Panc1 (cell line): ENCODE measurements at regions not wholly inside any gene's neighbourhood (a gene's known extent, or its start where the extent isn't known, plus 50 kb on each side); places are given as distances from the start of the nearest gene placed in this dataset.

Experiments used
- ATAC-seq: fragments of 200-7000 bp; cut with Tn5 transposase; 2 replicates; pipeline ENCODE4 v1.9.1; 2020; ENCODE audit warnings: mild to moderate bottlenecking, moderate library complexity
- BruUV-seq: library from RNA; stranded (reverse); fragments of 400-500 nt; replicated peaks from 2 replicates; lab custom pipeline; 2021; lab: Mats Ljungman, UMichigan
- CTCF ChIA-PET: fragments of 300-600 bp; sonication (Branson Sonifier 250); formaldehyde crosslinking; loops from one replicate; lab custom pipeline; 2022; ENCODE audit warnings: antibody characterized with exemption; lab: Charles Lee
- POLR2A ChIA-PET: fragments of 300-600 bp; sonication (Branson Sonifier 250); formaldehyde crosslinking; loops from one replicate; lab custom pipeline; 2022; ENCODE audit warnings: antibody characterized with exemption; lab: Charles Lee
- DNase-seq: peaks from one replicate; pipeline ENCODE4 v3.0.0-alpha.2; 2010; ENCODE audit warnings: low read depth, low spot score
- H3K27ac ChIP-seq: 2 replicates; pipeline ENCODE4 v1.5.1; 2011; ENCODE audit warnings: mild to moderate bottlenecking, low read length, inconsistent platforms
- H3K27me3 ChIP-seq: fragments of 200-500 bp; sonication (Bioruptor generic); 2 replicates; pipeline ENCODE4 v1.6.0; 2014; ENCODE audit warnings: low read length, inconsistent platforms; ENCODE audit not compliant: control insufficient read depth, insufficient read depth
- H3K36me3 ChIP-seq: fragments of 200-500 bp; sonication (Bioruptor generic); 2 replicates; pipeline ENCODE4 v1.5.1; 2014; ENCODE audit warnings: inconsistent platforms, mild to moderate bottlenecking, low read length, moderate library complexity; ENCODE audit not compliant: control insufficient read depth, insufficient read depth
- H3K4me1 ChIP-seq: 2 replicates; pipeline ENCODE4 v1.5.1; 2011; ENCODE audit warnings: inconsistent platforms, mild to moderate bottlenecking, low read length, moderate library complexity; ENCODE audit not compliant: control insufficient read depth, insufficient read depth
- H3K4me3 ChIP-seq, 2 experiments: 2 replicates each; pipeline ENCODE4 v1.5.1; 2011 to 2012; ENCODE audit warnings: low read depth in 2 of 2, low read length in 2 of 2, mild to moderate bottlenecking in 2 of 2, inconsistent platforms in 1 of 2, moderate library complexity in 1 of 2
- H3K9me3 ChIP-seq: fragments of 200-500 bp; sonication (Bioruptor generic); 2 replicates; pipeline ENCODE4 v1.5.1; 2014; ENCODE audit warnings: low read depth, mild to moderate bottlenecking, inconsistent platforms, low read length, moderate library complexity; ENCODE audit not compliant: control insufficient read depth, insufficient read depth
- POLR2AphosphoS5 ChIP-seq: IDR thresholded peaks from 2 replicates; pipeline ENCODE4 v1.6.1; 2012; ENCODE audit warnings: mild to moderate bottlenecking, low read depth, low read length, moderate library complexity
- SIN3A ChIP-seq: IDR thresholded peaks from 2 replicates; pipeline ENCODE4 v1.6.1; 2012; ENCODE audit warnings: low read depth, mild to moderate bottlenecking, low read length, moderate library complexity, borderline replicate concordance; ENCODE audit not compliant: insufficient read depth
- TCF7L2 ChIP-seq: IDR thresholded peaks from 2 replicates; pipeline ENCODE4 v1.6.1; 2011; ENCODE audit warnings: mild to moderate bottlenecking, low read depth, low read length, inconsistent platforms
- in situ Hi-C: cut with HindIII; loops from 2 replicates; pipeline ENCODE4 v1.10.0; 2016; ENCODE audit warnings: low sequenced_read_pairs, low pct_unique_long_range_greater_than_20kb
- intact Hi-C: fragments of 100-400 bp; cut with micrococcal nuclease; formaldehyde crosslinking; loops from one replicate; pipeline ENCODE4 v1.10.0; 2022; ENCODE audit not compliant: unreplicated experiment
- TF ChIP-seq, protein P1 (sequence below), 2 experiments: IDR thresholded peaks; 2 replicates each; pipeline ENCODE4 v1.6.1; 2011 to 2012; ENCODE audit warnings: low read depth in 2 of 2, control low read depth in 1 of 2, low read length in 1 of 2, mild to moderate bottlenecking in 1 of 2, moderate library complexity in 1 of 2; ENCODE audit not compliant: insufficient read depth in 1 of 2
- TF ChIP-seq, protein P2 (sequence below): fragments of 450-650 bp; IDR thresholded peaks from 2 replicates; pipeline ENCODE4 v1.5.1; 2017; ENCODE audit warnings: mild to moderate bottlenecking

DNA sequence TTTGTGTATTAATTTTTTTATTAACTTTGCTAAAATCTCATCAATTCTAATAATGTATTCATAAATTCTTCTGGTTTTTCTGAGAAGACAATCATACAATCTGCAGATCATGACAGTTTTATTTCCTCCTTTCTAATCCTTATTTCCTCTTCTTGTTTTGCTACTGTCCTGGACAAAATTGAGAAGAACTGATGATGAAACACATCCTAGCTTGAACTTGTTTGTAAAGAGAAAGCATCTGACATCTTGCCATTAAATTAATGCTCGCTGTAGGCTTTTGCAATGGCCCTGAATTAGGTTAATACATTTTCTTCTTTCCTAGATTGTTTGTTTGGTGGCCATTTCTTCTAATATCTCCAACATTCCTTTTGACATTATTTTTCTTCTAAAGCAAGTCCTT, 110.9 kb upstream of the TPM1 start:
- BruUV-seq: no TSS peak
- ATAC-seq (no peak), DNase-seq (no peak)
- Histone ChIP-seq H3K27ac (no peak overlapping the region), H3K36me3 (no peaks in the 10 kb centered on the region), H3K27me3 (no peaks in the 10 kb centered on the region), H3K4me1 (peaks cover 17% of the 10 kb centered on the region), H3K4me3 (no peak overlapping the region), H3K9me3 (no peaks in the 10 kb centered on the region)
- CTCF ChIA-PET: no interaction called here
- TF ChIP-seq SIN3A (no peak), TCF7L2 (no peak), POLR2AphosphoS5 (no peak)
- intact Hi-C loops (no loop called here), in situ Hi-C loops (no loop called here)
- POLR2A ChIA-PET: no interaction called here

DNA sequence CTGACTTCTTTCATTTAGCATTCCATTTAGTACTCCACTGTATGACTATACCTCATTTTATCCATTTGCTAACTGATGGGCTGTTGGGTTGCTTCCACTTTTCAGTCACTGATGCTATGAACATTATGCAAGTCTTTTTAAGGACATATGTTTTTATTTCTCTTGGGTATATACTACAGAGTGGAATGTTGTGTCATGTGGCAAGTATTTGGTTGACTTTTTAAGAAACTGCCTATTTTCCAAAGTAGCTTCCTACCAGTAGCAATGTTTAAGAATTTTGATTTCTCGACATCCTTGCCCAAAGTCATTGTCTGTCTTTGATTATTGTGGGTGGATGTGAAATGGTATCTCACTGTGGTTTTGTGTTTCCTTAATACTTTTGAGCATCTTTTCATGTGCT, 110.1 kb upstream of the TPM1 start:
- Histone ChIP-seq H3K4me3 (no peak overlapping the region), H3K27ac (no peak overlapping the region), H3K36me3 (no peaks in the 10 kb centered on the region), H3K9me3 (no peaks in the 10 kb centered on the region), H3K4me1 (peaks cover 17% of the 10 kb centered on the region), H3K27me3 (no peaks in the 10 kb centered on the region)
- in situ Hi-C loops (no loop called here), intact Hi-C loops (no loop called here)
- BruUV-seq: no TSS peak
- POLR2A ChIA-PET: no interaction called here
- CTCF ChIA-PET: interaction anchor here (0.6 kb wide), 1 partner anchor 113 kb away, joined by 3 read pairs; no protein-coding TSS in a partner anchor
- DNase-seq (no peak), ATAC-seq (no peak)
- TF ChIP-seq POLR2AphosphoS5: no peak
- TF ChIP-seq TCF7L2: no peak
- TF ChIP-seq, protein P1, sequence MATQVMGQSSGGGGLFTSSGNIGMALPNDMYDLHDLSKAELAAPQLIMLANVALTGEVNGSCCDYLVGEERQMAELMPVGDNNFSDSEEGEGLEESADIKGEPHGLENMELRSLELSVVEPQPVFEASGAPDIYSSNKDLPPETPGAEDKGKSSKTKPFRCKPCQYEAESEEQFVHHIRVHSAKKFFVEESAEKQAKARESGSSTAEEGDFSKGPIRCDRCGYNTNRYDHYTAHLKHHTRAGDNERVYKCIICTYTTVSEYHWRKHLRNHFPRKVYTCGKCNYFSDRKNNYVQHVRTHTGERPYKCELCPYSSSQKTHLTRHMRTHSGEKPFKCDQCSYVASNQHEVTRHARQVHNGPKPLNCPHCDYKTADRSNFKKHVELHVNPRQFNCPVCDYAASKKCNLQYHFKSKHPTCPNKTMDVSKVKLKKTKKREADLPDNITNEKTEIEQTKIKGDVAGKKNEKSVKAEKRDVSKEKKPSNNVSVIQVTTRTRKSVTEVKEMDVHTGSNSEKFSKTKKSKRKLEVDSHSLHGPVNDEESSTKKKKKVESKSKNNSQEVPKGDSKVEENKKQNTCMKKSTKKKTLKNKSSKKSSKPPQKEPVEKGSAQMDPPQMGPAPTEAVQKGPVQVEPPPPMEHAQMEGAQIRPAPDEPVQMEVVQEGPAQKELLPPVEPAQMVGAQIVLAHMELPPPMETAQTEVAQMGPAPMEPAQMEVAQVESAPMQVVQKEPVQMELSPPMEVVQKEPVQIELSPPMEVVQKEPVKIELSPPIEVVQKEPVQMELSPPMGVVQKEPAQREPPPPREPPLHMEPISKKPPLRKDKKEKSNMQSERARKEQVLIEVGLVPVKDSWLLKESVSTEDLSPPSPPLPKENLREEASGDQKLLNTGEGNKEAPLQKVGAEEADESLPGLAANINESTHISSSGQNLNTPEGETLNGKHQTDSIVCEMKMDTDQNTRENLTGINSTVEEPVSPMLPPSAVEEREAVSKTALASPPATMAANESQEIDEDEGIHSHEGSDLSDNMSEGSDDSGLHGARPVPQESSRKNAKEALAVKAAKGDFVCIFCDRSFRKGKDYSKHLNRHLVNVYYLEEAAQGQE (IDR thresholded peaks at IDR 0.05; ENCODE audit: insufficient read depth in 1 of 2, low read depth in 2 of 2, low read length in 1 of 2): no peak
- TF ChIP-seq SIN3A: no peak
- TF ChIP-seq, protein P2, sequence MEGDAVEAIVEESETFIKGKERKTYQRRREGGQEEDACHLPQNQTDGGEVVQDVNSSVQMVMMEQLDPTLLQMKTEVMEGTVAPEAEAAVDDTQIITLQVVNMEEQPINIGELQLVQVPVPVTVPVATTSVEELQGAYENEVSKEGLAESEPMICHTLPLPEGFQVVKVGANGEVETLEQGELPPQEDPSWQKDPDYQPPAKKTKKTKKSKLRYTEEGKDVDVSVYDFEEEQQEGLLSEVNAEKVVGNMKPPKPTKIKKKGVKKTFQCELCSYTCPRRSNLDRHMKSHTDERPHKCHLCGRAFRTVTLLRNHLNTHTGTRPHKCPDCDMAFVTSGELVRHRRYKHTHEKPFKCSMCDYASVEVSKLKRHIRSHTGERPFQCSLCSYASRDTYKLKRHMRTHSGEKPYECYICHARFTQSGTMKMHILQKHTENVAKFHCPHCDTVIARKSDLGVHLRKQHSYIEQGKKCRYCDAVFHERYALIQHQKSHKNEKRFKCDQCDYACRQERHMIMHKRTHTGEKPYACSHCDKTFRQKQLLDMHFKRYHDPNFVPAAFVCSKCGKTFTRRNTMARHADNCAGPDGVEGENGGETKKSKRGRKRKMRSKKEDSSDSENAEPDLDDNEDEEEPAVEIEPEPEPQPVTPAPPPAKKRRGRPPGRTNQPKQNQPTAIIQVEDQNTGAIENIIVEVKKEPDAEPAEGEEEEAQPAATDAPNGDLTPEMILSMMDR: no peak

DNA sequence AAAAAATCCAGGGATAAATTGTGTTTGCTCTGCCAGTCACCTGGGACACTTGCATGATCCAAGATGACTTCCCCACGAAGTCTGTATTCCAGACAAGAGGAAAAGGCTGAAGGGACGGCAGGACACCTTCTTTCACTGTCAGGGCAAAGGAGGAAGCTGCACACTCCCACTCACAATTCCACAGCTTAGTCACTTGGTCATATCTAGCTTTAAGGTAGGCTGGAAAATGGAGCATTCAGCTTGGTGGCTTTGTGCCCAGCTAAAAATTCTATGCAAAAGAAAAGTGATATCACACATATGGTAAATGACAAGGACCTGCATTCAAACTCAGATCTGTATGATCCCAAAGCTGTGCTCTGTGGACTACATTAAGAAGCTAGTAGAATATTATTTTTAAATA, 109.2 kb upstream of the TPM1 start:
- ATAC-seq: no peak
- no TSS peak for BruUV-seq
- in situ Hi-C loops: no loop called here
- H3K4me1 ChIP-seq: peaks cover 14% of the 10 kb centered on the region
- no peaks in the 10 kb centered on the region for H3K9me3 ChIP-seq
- intact Hi-C loops: no loop called here
- H3K27me3 ChIP-seq: no peaks in the 10 kb centered on the region
- H3K4me3 ChIP-seq: no peak overlapping the region
- DNase-seq: no peak
- no peaks in the 10 kb centered on the region for H3K36me3 ChIP-seq
- H3K27ac ChIP-seq: no peak overlapping the region
- CTCF ChIA-PET: no interaction called here
- POLR2A ChIA-PET: interaction anchor here (0.7 kb wide), 1 partner anchor 38 kb away, joined by 3 read pairs; no protein-coding TSS in a partner anchor
- TF ChIP-seq, protein P1 (IDR thresholded peaks at IDR 0.05; ENCODE audit: insufficient read depth in 1 of 2, low read depth in 2 of 2, low read length in 1 of 2): no peak
- TF ChIP-seq POLR2AphosphoS5 (no peak), TCF7L2 (no peak), SIN3A (no peak)
- TF ChIP-seq, protein P2: no peak
